ENCODE measurements at regions not wholly inside any gene's neighbourhood (a gene's known extent, or its start where the extent isn't known, plus 50 kb on each side); places are given as distances from the start of the nearest gene placed in this dataset.

DNA sequence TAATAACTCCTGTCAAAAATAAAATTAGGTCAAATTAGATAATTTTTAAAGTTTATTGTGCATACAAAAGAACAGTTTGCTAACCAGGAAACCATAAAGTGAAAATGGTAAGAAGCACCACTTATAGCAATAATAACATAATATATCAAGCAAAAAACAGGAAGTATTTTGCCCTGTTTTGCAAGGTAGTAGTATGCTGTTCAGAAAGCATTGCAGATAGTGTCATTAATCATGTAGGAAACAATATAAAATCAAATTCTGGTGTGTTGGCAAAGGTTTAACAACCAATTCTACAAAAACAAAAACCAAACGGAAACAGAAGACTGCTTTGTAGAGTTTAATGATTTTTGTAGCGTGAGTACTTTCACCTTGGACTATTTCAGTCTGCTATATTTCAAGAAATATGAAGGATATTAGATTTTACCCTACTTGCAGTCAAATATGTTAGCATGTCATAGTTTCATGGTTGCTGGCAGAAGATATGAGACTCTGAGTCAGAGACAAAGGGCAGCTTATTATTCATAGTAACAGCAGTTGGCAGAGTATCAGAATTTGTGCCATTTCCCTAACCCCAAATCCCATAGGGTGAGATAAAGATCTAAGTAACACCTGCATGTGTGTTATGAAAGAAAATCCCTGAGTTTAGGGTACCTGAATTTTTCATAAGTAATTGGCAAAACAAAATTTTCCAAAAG, 729.0 kb upstream of the BRINP3 start:
- no peak for TF ChIP-seq ZFP3 (CRISPR knock-in tag; IDR thresholded peaks at IDR 0.05)
- TF ChIP-seq ARNTL (CRISPR knock-in tag; IDR thresholded peaks at IDR 0.05; ENCODE audit: borderline replicate concordance, low read depth): no peak
- no peak for TF ChIP-seq PPARA (CRISPR knock-in tag; IDR thresholded peaks at IDR 0.05; ENCODE audit: borderline replicate concordance)
- no peak for TF ChIP-seq RARB (CRISPR knock-in tag; IDR thresholded peaks at IDR 0.05)
- TF ChIP-seq GLIS3 (CRISPR knock-in tag; IDR thresholded peaks at IDR 0.05): no peak
- TF ChIP-seq, protein P1, sequence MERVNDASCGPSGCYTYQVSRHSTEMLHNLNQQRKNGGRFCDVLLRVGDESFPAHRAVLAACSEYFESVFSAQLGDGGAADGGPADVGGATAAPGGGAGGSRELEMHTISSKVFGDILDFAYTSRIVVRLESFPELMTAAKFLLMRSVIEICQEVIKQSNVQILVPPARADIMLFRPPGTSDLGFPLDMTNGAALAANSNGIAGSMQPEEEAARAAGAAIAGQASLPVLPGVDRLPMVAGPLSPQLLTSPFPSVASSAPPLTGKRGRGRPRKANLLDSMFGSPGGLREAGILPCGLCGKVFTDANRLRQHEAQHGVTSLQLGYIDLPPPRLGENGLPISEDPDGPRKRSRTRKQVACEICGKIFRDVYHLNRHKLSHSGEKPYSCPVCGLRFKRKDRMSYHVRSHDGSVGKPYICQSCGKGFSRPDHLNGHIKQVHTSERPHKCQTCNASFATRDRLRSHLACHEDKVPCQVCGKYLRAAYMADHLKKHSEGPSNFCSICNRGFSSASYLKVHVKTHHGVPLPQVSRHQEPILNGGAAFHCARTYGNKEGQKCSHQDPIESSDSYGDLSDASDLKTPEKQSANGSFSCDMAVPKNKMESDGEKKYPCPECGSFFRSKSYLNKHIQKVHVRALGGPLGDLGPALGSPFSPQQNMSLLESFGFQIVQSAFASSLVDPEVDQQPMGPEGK (CRISPR knock-in tag; IDR thresholded peaks at IDR 0.05; ENCODE audit: borderline replicate concordance): no peak
- TF ChIP-seq, protein P2, sequence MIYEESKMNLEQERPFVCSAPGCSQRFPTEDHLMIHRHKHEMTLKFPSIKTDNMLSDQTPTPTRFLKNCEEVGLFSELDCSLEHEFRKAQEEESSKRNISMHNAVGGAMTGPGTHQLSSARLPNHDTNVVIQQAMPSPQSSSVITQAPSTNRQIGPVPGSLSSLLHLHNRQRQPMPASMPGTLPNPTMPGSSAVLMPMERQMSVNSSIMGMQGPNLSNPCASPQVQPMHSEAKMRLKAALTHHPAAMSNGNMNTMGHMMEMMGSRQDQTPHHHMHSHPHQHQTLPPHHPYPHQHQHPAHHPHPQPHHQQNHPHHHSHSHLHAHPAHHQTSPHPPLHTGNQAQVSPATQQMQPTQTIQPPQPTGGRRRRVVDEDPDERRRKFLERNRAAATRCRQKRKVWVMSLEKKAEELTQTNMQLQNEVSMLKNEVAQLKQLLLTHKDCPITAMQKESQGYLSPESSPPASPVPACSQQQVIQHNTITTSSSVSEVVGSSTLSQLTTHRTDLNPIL (CRISPR knock-in tag; IDR thresholded peaks at IDR 0.05; ENCODE audit: low read depth): no peak
- no peak for TF ChIP-seq CSRNP3 (CRISPR knock-in tag; IDR thresholded peaks at IDR 0.05)
- TF ChIP-seq ESRRG (CRISPR knock-in tag; IDR thresholded peaks at IDR 0.05): no peak
- TF ChIP-seq SNAI2 (CRISPR knock-in tag; IDR thresholded peaks at IDR 0.05): no peak
- TF ChIP-seq CSDC2 (CRISPR knock-in tag; IDR thresholded peaks at IDR 0.05): no peak
- TF ChIP-seq, protein P3, sequence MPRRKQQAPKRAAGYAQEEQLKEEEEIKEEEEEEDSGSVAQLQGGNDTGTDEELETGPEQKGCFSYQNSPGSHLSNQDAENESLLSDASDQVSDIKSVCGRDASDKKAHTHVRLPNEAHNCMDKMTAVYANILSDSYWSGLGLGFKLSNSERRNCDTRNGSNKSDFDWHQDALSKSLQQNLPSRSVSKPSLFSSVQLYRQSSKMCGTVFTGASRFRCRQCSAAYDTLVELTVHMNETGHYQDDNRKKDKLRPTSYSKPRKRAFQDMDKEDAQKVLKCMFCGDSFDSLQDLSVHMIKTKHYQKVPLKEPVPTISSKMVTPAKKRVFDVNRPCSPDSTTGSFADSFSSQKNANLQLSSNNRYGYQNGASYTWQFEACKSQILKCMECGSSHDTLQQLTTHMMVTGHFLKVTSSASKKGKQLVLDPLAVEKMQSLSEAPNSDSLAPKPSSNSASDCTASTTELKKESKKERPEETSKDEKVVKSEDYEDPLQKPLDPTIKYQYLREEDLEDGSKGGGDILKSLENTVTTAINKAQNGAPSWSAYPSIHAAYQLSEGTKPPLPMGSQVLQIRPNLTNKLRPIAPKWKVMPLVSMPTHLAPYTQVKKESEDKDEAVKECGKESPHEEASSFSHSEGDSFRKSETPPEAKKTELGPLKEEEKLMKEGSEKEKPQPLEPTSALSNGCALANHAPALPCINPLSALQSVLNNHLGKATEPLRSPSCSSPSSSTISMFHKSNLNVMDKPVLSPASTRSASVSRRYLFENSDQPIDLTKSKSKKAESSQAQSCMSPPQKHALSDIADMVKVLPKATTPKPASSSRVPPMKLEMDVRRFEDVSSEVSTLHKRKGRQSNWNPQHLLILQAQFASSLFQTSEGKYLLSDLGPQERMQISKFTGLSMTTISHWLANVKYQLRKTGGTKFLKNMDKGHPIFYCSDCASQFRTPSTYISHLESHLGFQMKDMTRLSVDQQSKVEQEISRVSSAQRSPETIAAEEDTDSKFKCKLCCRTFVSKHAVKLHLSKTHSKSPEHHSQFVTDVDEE (CRISPR knock-in tag; IDR thresholded peaks at IDR 0.05): no peak

All from SK-N-SH treated with all-trans-retinoic acid at 6 μM for 48 hours (cell line).